ENCODE measurements at regions not wholly inside any gene's neighbourhood (a gene's known extent, or its start where the extent isn't known, plus 50 kb on each side); places are given as distances from the start of the nearest gene placed in this dataset.

DNA sequence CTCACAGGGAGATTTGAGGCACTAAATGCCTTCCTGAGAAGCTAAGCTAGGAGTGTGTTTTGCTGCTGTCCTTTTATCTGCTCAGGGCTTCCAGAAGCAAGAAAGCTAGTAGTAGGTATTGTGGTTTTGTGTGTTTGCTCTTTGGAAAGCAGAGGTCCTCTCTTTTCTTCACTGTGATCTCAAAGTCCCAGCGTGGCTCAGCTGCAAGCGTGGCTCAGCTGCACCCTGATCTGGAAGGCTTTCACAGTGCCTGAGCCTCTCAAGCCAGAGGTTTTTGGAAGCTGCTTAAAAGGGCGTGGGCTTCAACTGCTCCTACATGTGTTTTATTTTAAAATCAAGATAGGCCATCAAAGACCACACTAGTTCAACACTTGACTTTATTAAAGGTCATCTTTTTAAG is 337.4 kb upstream of the RGS6 start (continued):
- TF ChIP-seq CREB1 (CRISPR knock-in tag; IDR thresholded peaks at IDR 0.05; ENCODE audit: low read depth): no peak

DNA sequence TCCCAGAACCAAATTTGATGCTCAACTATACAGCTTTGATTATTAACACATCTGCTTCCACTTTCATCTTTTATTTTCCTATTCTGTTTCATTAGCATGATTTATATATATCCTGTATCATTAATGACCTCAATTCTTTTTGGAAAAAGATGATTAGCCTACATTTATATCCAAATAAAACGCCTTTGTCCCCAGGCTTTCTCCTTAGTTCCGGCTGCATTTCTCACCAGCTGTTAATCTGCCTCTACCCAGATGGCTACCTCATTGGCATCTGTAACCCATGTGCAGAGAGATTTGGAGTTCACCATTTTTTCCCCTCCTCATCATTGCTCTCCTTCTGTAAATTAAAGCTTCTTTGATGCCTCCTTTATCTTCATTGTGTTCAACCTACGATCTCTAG is 336.8 kb upstream of the RGS6 start:
- Histone ChIP-seq H3F3A (replicated peaks; ENCODE audit: low read depth) (no peaks in the 10 kb centered on the region), H3K27ac (ENCODE audit: low read depth) (no peak overlapping the region), H3K79me2 (replicated peaks; ENCODE audit: insufficient read depth) (peaks cover 18% of the 10 kb centered on the region), H3K27me3 (ENCODE audit: insufficient read depth) (no peaks in the 10 kb centered on the region), H2AFZ (no peak overlapping the region), H3K9me2 (ENCODE audit: insufficient read depth) (no peaks in the 10 kb centered on the region), H3K4me1 (ENCODE audit: insufficient read depth) (peaks cover 4% of the 10 kb centered on the region; the same call in 1 of the 2 replicates), H3K4me2 (no peak overlapping the region), H4K20me1 (replicated peaks; ENCODE audit: insufficient read depth) (no peaks in the 10 kb centered on the region), H3K4me3 (no peak overlapping the region), H3K36me3 (ENCODE audit: insufficient read depth) (peaks cover 4% of the 10 kb centered on the region)
- TF ChIP-seq NANOG (IDR thresholded peaks at IDR 0.05; ENCODE audit: borderline replicate concordance) (no peak), CREB1 (CRISPR knock-in tag; IDR thresholded peaks at IDR 0.05; ENCODE audit: low read depth) (no peak), EZH2phosphoT487 (IDR thresholded peaks at IDR 0.05; ENCODE audit: unreplicated experiment) (no peak), STAT1 (IDR thresholded peaks at IDR 0.05; ENCODE audit: unreplicated experiment) (no peak), ZNF331 (CRISPR knock-in tag; IDR thresholded peaks at IDR 0.05; ENCODE audit: low read depth) (no peak), POLR2AphosphoS5 (IDR thresholded peaks at IDR 0.05; ENCODE audit: low read depth) (no peak)
- TF ChIP-seq, protein P1, sequence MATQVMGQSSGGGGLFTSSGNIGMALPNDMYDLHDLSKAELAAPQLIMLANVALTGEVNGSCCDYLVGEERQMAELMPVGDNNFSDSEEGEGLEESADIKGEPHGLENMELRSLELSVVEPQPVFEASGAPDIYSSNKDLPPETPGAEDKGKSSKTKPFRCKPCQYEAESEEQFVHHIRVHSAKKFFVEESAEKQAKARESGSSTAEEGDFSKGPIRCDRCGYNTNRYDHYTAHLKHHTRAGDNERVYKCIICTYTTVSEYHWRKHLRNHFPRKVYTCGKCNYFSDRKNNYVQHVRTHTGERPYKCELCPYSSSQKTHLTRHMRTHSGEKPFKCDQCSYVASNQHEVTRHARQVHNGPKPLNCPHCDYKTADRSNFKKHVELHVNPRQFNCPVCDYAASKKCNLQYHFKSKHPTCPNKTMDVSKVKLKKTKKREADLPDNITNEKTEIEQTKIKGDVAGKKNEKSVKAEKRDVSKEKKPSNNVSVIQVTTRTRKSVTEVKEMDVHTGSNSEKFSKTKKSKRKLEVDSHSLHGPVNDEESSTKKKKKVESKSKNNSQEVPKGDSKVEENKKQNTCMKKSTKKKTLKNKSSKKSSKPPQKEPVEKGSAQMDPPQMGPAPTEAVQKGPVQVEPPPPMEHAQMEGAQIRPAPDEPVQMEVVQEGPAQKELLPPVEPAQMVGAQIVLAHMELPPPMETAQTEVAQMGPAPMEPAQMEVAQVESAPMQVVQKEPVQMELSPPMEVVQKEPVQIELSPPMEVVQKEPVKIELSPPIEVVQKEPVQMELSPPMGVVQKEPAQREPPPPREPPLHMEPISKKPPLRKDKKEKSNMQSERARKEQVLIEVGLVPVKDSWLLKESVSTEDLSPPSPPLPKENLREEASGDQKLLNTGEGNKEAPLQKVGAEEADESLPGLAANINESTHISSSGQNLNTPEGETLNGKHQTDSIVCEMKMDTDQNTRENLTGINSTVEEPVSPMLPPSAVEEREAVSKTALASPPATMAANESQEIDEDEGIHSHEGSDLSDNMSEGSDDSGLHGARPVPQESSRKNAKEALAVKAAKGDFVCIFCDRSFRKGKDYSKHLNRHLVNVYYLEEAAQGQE (IDR thresholded peaks at IDR 0.05; ENCODE audit: unreplicated experiment): no peak
- TF ChIP-seq, protein P2, sequence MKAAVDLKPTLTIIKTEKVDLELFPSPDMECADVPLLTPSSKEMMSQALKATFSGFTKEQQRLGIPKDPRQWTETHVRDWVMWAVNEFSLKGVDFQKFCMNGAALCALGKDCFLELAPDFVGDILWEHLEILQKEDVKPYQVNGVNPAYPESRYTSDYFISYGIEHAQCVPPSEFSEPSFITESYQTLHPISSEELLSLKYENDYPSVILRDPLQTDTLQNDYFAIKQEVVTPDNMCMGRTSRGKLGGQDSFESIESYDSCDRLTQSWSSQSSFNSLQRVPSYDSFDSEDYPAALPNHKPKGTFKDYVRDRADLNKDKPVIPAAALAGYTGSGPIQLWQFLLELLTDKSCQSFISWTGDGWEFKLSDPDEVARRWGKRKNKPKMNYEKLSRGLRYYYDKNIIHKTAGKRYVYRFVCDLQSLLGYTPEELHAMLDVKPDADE (IDR thresholded peaks at IDR 0.05): no peak
- TF ChIP-seq, protein P3, sequence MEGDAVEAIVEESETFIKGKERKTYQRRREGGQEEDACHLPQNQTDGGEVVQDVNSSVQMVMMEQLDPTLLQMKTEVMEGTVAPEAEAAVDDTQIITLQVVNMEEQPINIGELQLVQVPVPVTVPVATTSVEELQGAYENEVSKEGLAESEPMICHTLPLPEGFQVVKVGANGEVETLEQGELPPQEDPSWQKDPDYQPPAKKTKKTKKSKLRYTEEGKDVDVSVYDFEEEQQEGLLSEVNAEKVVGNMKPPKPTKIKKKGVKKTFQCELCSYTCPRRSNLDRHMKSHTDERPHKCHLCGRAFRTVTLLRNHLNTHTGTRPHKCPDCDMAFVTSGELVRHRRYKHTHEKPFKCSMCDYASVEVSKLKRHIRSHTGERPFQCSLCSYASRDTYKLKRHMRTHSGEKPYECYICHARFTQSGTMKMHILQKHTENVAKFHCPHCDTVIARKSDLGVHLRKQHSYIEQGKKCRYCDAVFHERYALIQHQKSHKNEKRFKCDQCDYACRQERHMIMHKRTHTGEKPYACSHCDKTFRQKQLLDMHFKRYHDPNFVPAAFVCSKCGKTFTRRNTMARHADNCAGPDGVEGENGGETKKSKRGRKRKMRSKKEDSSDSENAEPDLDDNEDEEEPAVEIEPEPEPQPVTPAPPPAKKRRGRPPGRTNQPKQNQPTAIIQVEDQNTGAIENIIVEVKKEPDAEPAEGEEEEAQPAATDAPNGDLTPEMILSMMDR (conservative IDR thresholded peaks at IDR 0.05; ENCODE audit: low read depth in 2 of 2): no peak
- TF ChIP-seq, protein P4, sequence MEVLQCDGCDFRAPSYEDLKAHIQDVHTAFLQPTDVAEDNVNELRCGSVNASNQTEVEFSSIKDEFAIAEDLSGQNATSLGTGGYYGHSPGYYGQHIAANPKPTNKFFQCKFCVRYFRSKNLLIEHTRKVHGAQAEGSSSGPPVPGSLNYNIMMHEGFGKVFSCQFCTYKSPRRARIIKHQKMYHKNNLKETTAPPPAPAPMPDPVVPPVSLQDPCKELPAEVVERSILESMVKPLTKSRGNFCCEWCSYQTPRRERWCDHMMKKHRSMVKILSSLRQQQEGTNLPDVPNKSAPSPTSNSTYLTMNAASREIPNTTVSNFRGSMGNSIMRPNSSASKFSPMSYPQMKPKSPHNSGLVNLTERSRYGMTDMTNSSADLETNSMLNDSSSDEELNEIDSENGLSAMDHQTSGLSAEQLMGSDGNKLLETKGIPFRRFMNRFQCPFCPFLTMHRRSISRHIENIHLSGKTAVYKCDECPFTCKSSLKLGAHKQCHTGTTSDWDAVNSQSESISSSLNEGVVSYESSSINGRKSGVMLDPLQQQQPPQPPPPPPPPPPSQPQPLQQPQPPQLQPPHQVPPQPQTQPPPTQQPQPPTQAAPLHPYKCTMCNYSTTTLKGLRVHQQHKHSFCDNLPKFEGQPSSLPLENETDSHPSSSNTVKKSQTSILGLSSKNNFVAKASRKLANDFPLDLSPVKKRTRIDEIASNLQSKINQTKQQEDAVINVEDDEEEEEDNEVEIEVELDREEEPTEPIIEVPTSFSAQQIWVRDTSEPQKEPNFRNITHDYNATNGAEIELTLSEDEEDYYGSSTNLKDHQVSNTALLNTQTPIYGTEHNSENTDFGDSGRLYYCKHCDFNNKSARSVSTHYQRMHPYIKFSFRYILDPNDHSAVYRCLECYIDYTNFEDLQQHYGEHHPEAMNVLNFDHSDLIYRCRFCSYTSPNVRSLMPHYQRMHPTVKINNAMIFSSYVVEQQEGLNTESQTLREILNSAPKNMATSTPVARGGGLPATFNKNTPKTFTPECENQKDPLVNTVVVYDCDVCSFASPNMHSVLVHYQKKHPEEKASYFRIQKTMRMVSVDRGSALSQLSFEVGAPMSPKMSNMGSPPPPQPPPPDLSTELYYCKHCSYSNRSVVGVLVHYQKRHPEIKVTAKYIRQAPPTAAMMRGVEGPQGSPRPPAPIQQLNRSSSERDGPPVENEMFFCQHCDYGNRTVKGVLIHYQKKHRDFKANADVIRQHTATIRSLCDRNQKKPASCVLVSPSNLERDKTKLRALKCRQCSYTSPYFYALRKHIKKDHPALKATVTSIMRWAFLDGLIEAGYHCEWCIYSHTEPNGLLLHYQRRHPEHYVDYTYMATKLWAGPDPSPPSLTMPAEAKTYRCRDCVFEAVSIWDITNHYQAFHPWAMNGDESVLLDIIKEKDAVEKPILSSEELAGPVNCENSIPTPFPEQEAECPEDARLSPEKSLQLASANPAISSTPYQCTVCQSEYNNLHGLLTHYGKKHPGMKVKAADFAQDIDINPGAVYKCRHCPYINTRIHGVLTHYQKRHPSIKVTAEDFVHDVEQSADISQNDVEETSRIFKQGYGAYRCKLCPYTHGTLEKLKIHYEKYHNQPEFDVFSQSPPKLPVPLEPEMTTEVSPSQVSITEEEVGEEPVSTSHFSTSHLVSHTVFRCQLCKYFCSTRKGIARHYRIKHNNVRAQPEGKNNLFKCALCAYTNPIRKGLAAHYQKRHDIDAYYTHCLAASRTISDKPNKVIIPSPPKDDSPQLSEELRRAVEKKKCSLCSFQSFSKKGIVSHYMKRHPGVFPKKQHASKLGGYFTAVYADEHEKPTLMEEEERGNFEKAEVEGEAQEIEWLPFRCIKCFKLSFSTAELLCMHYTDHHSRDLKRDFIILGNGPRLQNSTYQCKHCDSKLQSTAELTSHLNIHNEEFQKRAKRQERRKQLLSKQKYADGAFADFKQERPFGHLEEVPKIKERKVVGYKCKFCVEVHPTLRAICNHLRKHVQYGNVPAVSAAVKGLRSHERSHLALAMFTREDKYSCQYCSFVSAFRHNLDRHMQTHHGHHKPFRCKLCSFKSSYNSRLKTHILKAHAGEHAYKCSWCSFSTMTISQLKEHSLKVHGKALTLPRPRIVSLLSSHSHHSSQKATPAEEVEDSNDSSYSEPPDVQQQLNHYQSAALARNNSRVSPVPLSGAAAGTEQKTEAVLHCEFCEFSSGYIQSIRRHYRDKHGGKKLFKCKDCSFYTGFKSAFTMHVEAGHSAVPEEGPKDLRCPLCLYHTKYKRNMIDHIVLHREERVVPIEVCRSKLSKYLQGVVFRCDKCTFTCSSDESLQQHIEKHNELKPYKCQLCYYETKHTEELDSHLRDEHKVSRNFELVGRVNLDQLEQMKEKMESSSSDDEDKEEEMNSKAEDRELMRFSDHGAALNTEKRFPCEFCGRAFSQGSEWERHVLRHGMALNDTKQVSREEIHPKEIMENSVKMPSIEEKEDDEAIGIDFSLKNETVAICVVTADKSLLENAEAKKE (CRISPR knock-in tag; IDR thresholded peaks at IDR 0.05): no peak
- ATAC-seq (no peak), DNase-seq (ENCODE audit: low spot score) (no peak)
- no peak overlapping the region for H3K27ac Mint-ChIP-seq
- H3K4me1 Mint-ChIP-seq: peaks cover 12% of the 10 kb centered on the region; the same call in 2 of the 3 replicates
- H3K27me3 Mint-ChIP-seq (ENCODE audit: insufficient read depth, low read depth, poor library complexity): peaks cover 1% of the 10 kb centered on the region
- H3K9me3 Mint-ChIP-seq: peaks cover 10% of the 10 kb centered on the region
- no peak overlapping the region for H3K4me3 Mint-ChIP-seq
- peaks cover 16% of the 10 kb centered on the region for H3K36me3 Mint-ChIP-seq (ENCODE audit: low read depth)

All from GM23338 (cell line).